Stomach (tissue), 8 donors: ENCODE measurements at regions not wholly inside any gene's neighbourhood (a gene's known extent, or its start where the extent isn't known, plus 50 kb on each side); places are given as distances from the start of the nearest gene placed in this dataset.

ENCODE experiments used
- DNase-seq, 2 donors: peaks; one replicate each; pipeline versions ENCODE4 v3.0.0 to v3.0.0-alpha.2; 2013 to 2019
- H3K27ac ChIP-seq, 5 donors: fragments of 200-600 bp in 4 of 5; sonication (generic) in 4 of 5; one replicate each; pipeline ENCODE4 v1.5.1; 2013 to 2019; ENCODE audit warnings: mild to moderate bottlenecking in 1 of 5, moderate library complexity in 1 of 5
- H3K27me3 ChIP-seq, 3 donors: fragments of 200-600 bp; sonication (generic); one replicate each; pipeline ENCODE4 v1.5.1; 2017 to 2019; ENCODE audit warnings: mixed run types in 1 of 3
- H3K36me3 ChIP-seq, 4 donors: fragments of 200-600 bp; sonication (generic); 1 replicate in 3 of 4; 2 replicates in 1 of 4; pipeline ENCODE4 v1.5.1; 2016 to 2019
- H3K4me1 ChIP-seq, 4 donors: fragments of 200-600 bp; sonication (generic); one replicate each; pipeline ENCODE4 v1.5.1; 2016 to 2019
- H3K4me3 ChIP-seq, 4 donors: fragments of 200-600 bp; sonication (generic) in 3 of 4; one replicate each; pipeline ENCODE4 v1.5.1; 2016 to 2019; ENCODE audit warnings: mild to moderate bottlenecking in 1 of 4
- H3K9me3 ChIP-seq, 4 donors: fragments of 200-600 bp; sonication (generic); one replicate each; pipeline ENCODE4 v1.5.1; 2016 to 2019
- CTCF ChIP-seq, 7 experiments: fragments of 450-650 bp in 4 of 7; fragments of 200-600 bp in 3 of 7; sonication (generic) in 3 of 7; IDR thresholded peaks; one replicate each; pipeline ENCODE4 v1.5.1; 2016 to 2019; ENCODE audit warnings: antibody characterized with exemption in 7 of 7, control low read depth in 2 of 7, mild to moderate bottlenecking in 1 of 7
- EP300 ChIP-seq: sonication (generic); formaldehyde crosslinking; IDR thresholded peaks from one replicate; pipeline ENCODE4 v1.6.1; 2017; ENCODE audit warnings: antibody characterized with exemption
- POLR2A ChIP-seq, 4 donors: fragments of 450-650 bp; IDR thresholded peaks; one replicate each; pipeline ENCODE4 v1.6.1; 2016; ENCODE audit warnings: antibody characterized with exemption in 4 of 4, control low read depth in 2 of 4, mild to moderate bottlenecking in 1 of 4, moderate library complexity in 1 of 4
- POLR2AphosphoS5 ChIP-seq, 3 donors: sonication (generic); formaldehyde crosslinking; IDR thresholded peaks; one replicate each; pipeline ENCODE4 v1.6.1; 2016; ENCODE audit warnings: antibody characterized with exemption in 3 of 3
- WGBS, 5 donors: extraction: QIAGEN DNeasy Blood & Tissue Kit in 3 of 5; methylation state at CpG; one replicate each; pipeline versions ENCODE4 v1.1.5 to v1.1.7; 2013 to 2018; 5-methylcytosine and 5-hydroxymethylcytosine counted together
- intact Hi-C: fragments of 100-400 bp; cut with DNase I; formaldehyde crosslinking; loops from one replicate; pipeline ENCODE4 v1.15.1; 2023; ENCODE audit warnings: low total_unique reads
- donor health status: healthy with polysubstance abuse.
- donor health status: Bipolar disorder and iron deficiency.
- donor health status: healthy.

- Histone ChIP-seq H3K36me3 (no peaks in the 10 kb centered on the region), H3K4me1 (peaks cover 70 to 78% (median 75%) of the 10 kb centered on the region in 4 donors), H3K27ac (peak overlapping the region; percentile 49 to 93 (median 73)), H3K27me3 (no peaks in the 10 kb centered on the region), H3K9me3 (no peaks in the 10 kb centered on the region), H3K4me3 (no peak overlapping the region)
- no peak for DNase-seq
- intact Hi-C loops: no loop called here
- WGBS, 5 donors: 43 to 56% (median 53%) methylated on average over 3 of the region's 3 CpGs
- TF ChIP-seq POLR2AphosphoS5 (IDR thresholded peaks at IDR 0.05) (no peak), EP300 (no peak), CTCF (IDR thresholded peaks at IDR 0.05) (no peak), POLR2A (IDR thresholded peaks at IDR 0.05) (no peak)
Measured at GRCh38 chr20:36102306-36102705, 52.2 kb upstream of the EPB41L1 start.

DNA sequence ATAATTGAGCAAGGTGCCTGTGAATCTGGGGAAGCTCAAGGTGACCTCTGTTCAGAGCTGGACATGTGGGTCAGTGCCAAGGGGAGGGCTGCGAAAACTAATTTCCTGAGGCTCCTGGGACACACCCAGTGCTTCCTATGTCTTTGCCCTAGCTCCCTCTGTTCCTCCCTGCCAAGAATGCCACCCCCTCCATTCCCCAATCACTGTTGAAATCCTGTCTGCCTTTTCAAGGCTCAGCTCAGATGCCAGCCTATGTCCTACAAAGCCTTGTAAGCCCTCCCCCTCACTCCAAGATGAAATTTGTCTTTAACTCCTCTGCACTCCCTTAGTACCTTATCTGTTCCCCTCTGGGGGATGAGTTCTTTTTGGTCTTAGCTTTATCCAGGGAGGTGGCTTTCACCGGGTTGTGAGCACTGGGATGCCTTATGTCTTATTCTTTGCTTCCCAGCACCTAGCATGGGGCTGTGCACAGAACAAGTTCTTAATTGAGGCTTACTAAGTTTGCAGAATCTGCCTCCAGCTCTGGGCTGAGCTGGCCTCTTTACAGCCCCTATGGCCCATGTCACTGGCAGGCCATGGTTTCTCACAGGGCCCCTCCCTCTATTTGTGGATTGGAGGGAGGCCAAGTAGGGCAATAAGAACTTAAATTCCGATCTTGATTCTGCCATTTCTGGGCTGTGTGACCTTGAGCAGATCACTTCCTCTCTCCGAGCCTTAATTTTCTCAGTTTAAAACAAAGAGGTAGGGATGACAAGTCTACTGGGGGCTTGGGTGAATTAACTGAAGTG lies 51.5 kb upstream of the EPB41L1 start:
- no peaks in the 10 kb centered on the region for H3K9me3 ChIP-seq
- no peaks in the 10 kb centered on the region for H3K36me3 ChIP-seq
- H3K27ac ChIP-seq: peak overlapping the region; percentile 49 to 93 (median 73)
- TF ChIP-seq EP300 (no peak), POLR2AphosphoS5 (IDR thresholded peaks at IDR 0.05) (no peak), CTCF (IDR thresholded peaks at IDR 0.05) (no peak), POLR2A (IDR thresholded peaks at IDR 0.05) (no peak)
- peaks cover 63 to 71% (median 68%) of the 10 kb centered on the region in 4 donors for H3K4me1 ChIP-seq
- no peaks in the 10 kb centered on the region for H3K27me3 ChIP-seq
- intact Hi-C loops: no loop called here
- DNase-seq: peak; percentile 62 to 66
- H3K4me3 ChIP-seq: no peak overlapping the region
- 23 to 45% (median 25%) methylated on average over 4 of the region's 4 CpGs for WGBS, 5 donors

- 70 to 75% (median 73%) methylated on average over 7 of the region's 7 CpGs for WGBS, 5 donors
- DNase-seq: no peak
- Histone ChIP-seq H3K27me3 (no peaks in the 10 kb centered on the region), H3K4me1 (peaks cover 53 to 62% (median 58%) of the 10 kb centered on the region in 4 donors), H3K4me3 (no peak overlapping the region), H3K9me3 (no peaks in the 10 kb centered on the region), H3K36me3 (peaks cover 0 to 3% (median under 1%) of the 10 kb centered on the region in 4 donors), H3K27ac (peak overlapping the region; percentile 43 to 93 (median 73))
- TF ChIP-seq POLR2A (IDR thresholded peaks at IDR 0.05): no peak
- intact Hi-C loops: no loop called here
Measured at GRCh38 chr20:36104244-36104643, 50.3 kb upstream of the EPB41L1 start.
